Adrenal gland (tissue), 9 donors: ENCODE measurements at regions not wholly inside any gene's neighbourhood (a gene's known extent, or its start where the extent isn't known, plus 50 kb on each side); places are given as distances from the start of the nearest gene placed in this dataset.

Experiments
- DNase-seq, 7 donors: peaks; one replicate each; pipeline ENCODE4 v3.0.0-alpha.2; 2019 to 2020
- H3K27ac ChIP-seq, 5 donors: fragments of 200-600 bp; sonication (generic) in 4 of 5; 1 replicate in 3 of 5; 2 replicates in 2 of 5; pipeline versions ENCODE4 v1.5.1 to v1.8.0; 2016 to 2020; ENCODE audit warnings: mild to moderate bottlenecking in 1 of 5
- H3K27me3 ChIP-seq: fragments of 200-600 bp; 2 replicates; pipeline ENCODE4 v1.8.0; 2021
- H3K36me3 ChIP-seq, 2 donors: fragments of 200-600 bp; replicated peaks in 1 of 2; 1 replicate in 1 of 2; 2 replicates in 1 of 2; pipeline versions ENCODE4 v1.5.1 to v1.8.0; 2018 to 2022
- H3K4me1 ChIP-seq, 2 donors: fragments of 200-600 bp; replicated peaks in 1 of 2; 1 replicate in 1 of 2; 2 replicates in 1 of 2; pipeline versions ENCODE4 v1.5.1 to v1.8.0; 2018 to 2021
- H3K4me3 ChIP-seq, 4 donors: fragments of 200-600 bp; sonication (generic) in 3 of 4; one replicate each; pipeline ENCODE4 v1.5.1; 2016 to 2018
- H3K9me3 ChIP-seq, 3 donors: fragments of 200-600 bp; sonication (generic) in 1 of 3; replicated peaks in 1 of 3; 1 replicate in 2 of 3; 2 replicates in 1 of 3; pipeline versions ENCODE4 v1.5.1 to v1.8.0; 2016 to 2021
- CTCF ChIP-seq, 6 experiments: fragments of 450-650 bp in 4 of 6; fragments of 200-600 bp in 2 of 6; sonication (generic) in 1 of 6; IDR thresholded peaks; 1 replicate in 5 of 6; 2 replicates in 1 of 6; pipeline versions ENCODE4 v1.5.1 to v1.8.0; 2016 to 2021; ENCODE audit warnings: antibody characterized with exemption in 6 of 6, mild to moderate bottlenecking in 2 of 6, moderate library complexity in 1 of 6
- POLR2A ChIP-seq, 2 donors: fragments of 450-650 bp; IDR thresholded peaks; one replicate each; pipeline ENCODE4 v1.6.1; 2017; ENCODE audit warnings: antibody characterized with exemption in 2 of 2, mild to moderate bottlenecking in 2 of 2, moderate library complexity in 1 of 2
- WGBS, 4 donors: extraction: QIAGEN DNeasy Blood & Tissue Kit in 2 of 4; methylation state at CpG; one replicate each; pipeline versions ENCODE4 v1.1.5 to v1.1.7; 2013 to 2017; 5-methylcytosine and 5-hydroxymethylcytosine counted together
- intact Hi-C, 2 donors: fragments of 100-400 bp; cut with DNase I; formaldehyde crosslinking; loops; one replicate each; pipeline versions ENCODE4 v1.14.1 to v1.15.0; 2022 to 2023
- donor health status: healthy with polysubstance abuse.
- donor health status: Bipolar disorder and iron deficiency.
- donor health status: DM: yes; HTN: yes; CAD: no.
- donor health status: DM: no; HTN: no; CAD: no.
- donor health status: DM: no; HTN: no; CAD: no.

GRCh38 chr1:4207842-4208692 lies 308.0 kb upstream of the C1orf174 start:
- WGBS, 4 donors, result 72 to 90% (median 78%) methylated on average over 6 to 10 of the region's 10 CpGs
- H3K36me3 ChIP-seq, result no peaks in the 10 kb centered on the region

GRCh38 chr1:4210043-4210442 lies 310.0 kb upstream of the C1orf174 start:
- no peaks in the 10 kb centered on the region for H3K4me1 ChIP-seq
- WGBS, 4 donors, result 38 to 71% (median 60%) methylated on average over 1 of the region's 1 CpG
- H3K27ac ChIP-seq, result no peak overlapping the region
- no peaks in the 10 kb centered on the region for H3K9me3 ChIP-seq
- H3K36me3 ChIP-seq, result no peaks in the 10 kb centered on the region
- intact Hi-C loops, result no loop called here
- DNase-seq, result no peak
- no peak overlapping the region for H3K4me3 ChIP-seq
- TF ChIP-seq POLR2A (IDR thresholded peaks at IDR 0.05) (no peak), CTCF (IDR thresholded peaks at IDR 0.05) (no peak)
- no peaks in the 10 kb centered on the region for H3K27me3 ChIP-seq

More at GRCh38 chr1:4207842-4208692, 308.0 kb upstream of the C1orf174 start:
- intact Hi-C loops, result no loop called here
- Histone ChIP-seq H3K27ac (no peak overlapping the region), H3K4me3 (no peak overlapping the region), H3K4me1 (no peaks in the 10 kb centered on the region), H3K9me3 (no peaks in the 10 kb centered on the region), H3K27me3 (no peaks in the 10 kb centered on the region)
- TF ChIP-seq POLR2A (IDR thresholded peaks at IDR 0.05), result no peak
- no peak for TF ChIP-seq CTCF (IDR thresholded peaks at IDR 0.05)
- no peak for DNase-seq

GRCh38 chr1:4212796-4213195 lies 312.7 kb upstream of the C1orf174 start:
- WGBS, 4 donors, result 78 to 86% (median 84%) methylated on average over 5 of the region's 5 CpGs
- Histone ChIP-seq H3K27me3 (no peaks in the 10 kb centered on the region), H3K4me1 (no peaks in the 10 kb centered on the region), H3K4me3 (no peak overlapping the region), H3K27ac (no peak overlapping the region), H3K36me3 (no peaks in the 10 kb centered on the region), H3K9me3 (no peaks in the 10 kb centered on the region)
- intact Hi-C loops, result no loop called here
- DNase-seq, result no peak
- TF ChIP-seq CTCF (IDR thresholded peaks at IDR 0.05), result no peak
- TF ChIP-seq POLR2A (IDR thresholded peaks at IDR 0.05), result no peak

- H3K36me3 ChIP-seq, result no peaks in the 10 kb centered on the region
- H3K9me3 ChIP-seq, result no peaks in the 10 kb centered on the region
- 36 to 50% (median 44%) methylated on average over 18 of the region's 18 CpGs for WGBS, 4 donors
- H3K4me3 ChIP-seq, result no peak overlapping the region
- TF ChIP-seq POLR2A (IDR thresholded peaks at IDR 0.05), result no peak
- TF ChIP-seq CTCF (IDR thresholded peaks at IDR 0.05), result no peak
- no peaks in the 10 kb centered on the region for H3K4me1 ChIP-seq
- no peaks in the 10 kb centered on the region for H3K27me3 ChIP-seq
- DNase-seq, result no peak
- intact Hi-C loops, result no loop called here
- H3K27ac ChIP-seq, result no peak overlapping the region
These were observed 313.4 kb upstream of the C1orf174 start for GRCh38 chr1:4213366-4213973.
